HG03342 (cell line): ENCODE measurements at regions not wholly inside any gene's neighbourhood (a gene's known extent, or its start where the extent isn't known, plus 50 kb on each side); places are given as distances from the start of the nearest gene placed in this dataset.

Experiments used
- ATAC-seq: cut with Tn5 transposase; IDR thresholded peaks from one replicate; pipeline ENCODE4 v1.9.1; 2021; ENCODE audit warnings: mild to moderate bottlenecking, moderate library complexity; ENCODE audit not compliant: unreplicated experiment

- no peak for ATAC-seq
Observed at GRCh38 chr14:42335918-42336317, 729.2 kb downstream of the LRFN5 start.

DNA sequence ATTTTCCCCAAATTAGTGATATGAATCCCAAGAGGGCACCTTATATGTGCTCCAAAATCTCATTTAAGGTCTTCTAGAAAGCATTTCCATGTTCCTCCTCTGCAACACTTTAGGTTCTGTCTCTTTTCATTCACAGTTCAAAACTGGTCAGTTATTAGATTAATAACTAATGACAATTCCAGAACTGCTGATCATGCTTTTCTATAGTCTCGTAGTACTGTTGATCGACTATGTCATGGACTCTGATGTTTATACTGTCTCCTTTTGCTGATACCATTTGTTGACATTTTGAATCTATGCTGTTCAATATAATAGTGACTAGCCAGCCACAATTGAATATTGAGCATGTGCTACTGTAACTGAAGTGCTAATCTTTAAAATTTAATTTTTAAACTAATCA is 728.3 kb downstream of the LRFN5 start:
- no peak for ATAC-seq

- ATAC-seq = no peak
Observed at GRCh38 chr14:42323426-42323825, 716.8 kb downstream of the LRFN5 start.

DNA sequence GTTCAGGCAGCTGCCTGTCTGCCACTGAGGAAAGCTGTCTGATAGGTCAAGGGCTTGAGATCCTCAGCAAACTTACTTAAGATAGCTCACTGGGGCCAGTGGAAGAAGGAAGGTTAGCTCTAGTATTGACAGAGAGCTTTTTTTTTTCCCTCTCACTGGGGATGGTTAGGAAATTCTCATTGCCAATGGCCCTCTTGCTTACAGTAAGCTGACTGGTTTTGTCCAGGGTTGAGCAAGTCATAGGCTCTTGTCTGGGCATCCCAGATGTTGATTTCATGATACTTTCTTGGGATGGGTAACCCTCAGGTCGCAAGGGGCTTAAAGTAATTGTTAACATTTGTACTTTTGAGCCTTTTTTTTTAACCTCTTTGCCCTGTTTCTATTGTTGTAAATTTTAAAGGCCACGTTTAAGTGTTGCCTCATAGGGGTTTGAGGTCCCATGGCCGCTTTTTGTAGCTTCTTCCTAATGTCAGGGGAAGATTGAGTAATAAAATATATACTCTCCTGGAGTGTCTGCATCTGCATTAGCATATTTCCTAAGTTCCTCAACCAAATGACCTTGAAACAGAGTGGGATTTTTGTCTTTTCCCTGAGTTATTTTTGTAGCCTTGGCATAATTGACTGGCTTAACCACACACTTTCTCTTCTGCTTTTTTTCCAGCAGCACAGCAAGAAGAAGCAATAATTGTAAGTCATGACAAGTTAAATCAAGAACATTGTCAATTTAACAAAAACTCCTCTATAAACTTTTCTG is 716.0 kb downstream of the LRFN5 start:
- ATAC-seq = no peak

- ATAC-seq = no peak
Observed at GRCh38 chr14:42319996-42320395, 713.3 kb downstream of the LRFN5 start.

DNA sequence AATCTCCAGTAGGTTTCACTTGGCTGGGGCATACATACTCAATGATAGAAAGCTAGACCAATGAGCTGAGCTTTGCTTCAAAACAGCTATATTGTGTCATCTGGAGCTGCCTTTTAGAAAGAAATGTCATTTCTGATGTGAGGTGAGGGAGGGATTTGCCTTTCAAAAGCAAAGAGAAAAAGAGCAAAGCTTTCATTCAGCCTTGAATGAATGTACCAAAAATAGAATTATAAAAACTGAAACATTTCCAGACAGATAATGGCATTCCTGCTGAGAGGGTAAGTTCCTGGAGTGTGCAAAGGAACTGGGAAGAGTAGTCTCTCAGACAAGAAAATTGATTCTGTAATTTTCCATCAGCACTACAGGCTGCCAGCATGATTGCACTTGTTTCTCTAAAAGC is 710.0 kb downstream of the LRFN5 start:
- no peak for ATAC-seq

DNA sequence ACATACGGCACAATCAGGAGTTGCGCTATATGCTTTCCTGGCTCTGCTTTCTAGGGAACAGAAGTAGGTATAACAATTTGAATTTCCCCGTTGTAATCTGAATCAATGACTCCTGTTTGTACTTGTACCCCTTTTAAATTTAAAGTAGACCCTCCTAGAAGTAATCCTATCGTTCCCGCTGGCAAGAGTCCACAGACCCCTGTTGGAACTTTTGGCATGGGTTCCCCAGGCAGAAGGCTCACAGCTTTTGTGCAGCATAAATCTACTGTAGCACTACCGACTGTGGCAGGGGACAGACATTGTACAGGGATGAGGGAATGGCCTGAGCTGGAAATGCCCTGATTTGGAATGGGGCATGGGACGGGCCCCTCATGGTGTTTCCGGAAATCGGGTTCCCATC is 705.2 kb downstream of the LRFN5 start:
- ATAC-seq = no peak

GRCh38 chr14:42307239-42307825 is 700.7 kb downstream of the LRFN5 start:
- no peak for ATAC-seq

GRCh38 chr14:42299692-42300091 is 693.0 kb downstream of the LRFN5 start:
- ATAC-seq = no peak

DNA sequence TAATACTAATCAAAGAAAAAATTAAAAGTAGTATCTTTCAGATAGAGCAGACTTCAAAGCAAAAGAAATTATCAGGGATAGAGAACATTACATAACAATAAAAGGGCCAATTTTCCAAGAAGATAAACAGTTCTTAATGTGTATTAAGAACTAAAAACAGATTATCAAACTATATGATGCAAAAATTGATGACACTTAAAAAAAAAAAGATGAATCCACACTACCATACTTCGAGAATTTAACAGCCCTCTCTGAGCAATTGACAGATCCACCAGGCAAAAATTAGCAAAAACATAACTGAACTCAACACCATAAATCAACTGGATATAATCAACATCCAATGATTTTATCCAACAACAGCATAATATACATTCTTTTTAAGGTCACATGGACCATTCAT is 686.5 kb downstream of the LRFN5 start:
- ATAC-seq = no peak

DNA sequence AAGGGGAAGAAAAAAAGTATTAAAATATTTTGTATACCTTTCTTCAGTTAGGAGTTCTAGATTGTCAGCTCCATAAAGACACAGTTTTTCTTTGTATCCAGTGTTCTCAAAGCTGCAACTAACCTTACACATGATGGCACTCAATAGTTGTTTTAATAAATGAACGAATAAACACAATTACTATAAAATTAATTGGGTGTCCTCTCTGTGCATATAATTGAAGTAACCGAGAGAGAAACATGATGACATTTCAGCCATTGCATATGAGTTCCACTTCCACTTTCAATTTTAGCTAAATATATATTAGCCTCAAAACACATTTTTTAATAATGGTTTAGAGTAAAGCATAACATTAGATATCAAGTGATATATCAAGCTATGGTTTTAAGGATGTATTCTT is 671.2 kb downstream of the LRFN5 start:
- ATAC-seq = no peak

DNA sequence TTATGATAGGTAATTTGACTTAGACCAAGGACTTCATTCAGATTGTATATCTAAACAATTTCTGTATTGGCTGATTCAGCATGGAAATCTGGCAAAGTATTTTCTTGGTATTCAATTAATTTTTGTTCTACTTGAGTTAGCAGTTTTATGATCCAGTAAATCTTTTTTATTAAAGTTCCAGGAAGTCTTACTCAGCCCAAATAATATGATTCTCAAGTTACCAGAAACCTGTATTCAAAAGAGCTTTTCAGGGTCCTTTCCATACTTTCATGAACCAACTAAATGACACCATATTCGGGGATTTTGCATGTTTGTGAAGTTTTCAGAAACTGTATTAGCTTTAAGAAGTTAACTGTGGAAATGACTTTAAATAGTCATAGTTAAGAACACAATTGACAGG is 662.6 kb downstream of the LRFN5 start:
- ATAC-seq = no peak

GRCh38 chr14:42248131-42248530 is 641.5 kb downstream of the LRFN5 start:
- ATAC-seq = no peak

DNA sequence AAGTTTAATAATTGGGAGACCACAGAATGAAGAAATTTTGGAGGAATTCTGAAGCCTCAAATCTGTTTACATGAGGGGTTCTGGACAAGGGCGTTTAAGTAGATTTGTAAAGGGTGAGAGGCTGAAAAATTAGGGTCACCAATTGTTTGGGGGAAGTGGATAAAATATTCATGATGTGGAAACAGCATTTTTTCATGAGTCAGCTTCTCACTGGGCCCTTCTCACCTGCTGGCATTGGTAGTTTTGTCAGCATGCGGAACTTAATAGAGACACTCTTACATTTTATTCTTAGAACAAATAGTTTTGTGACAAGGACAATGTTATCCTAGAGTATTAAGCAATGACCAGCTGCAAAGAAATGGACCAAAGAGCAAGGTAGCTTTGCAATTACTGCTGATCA is 634.4 kb downstream of the LRFN5 start:
- no peak for ATAC-seq

- ATAC-seq = no peak
Observed at GRCh38 chr14:42229976-42230375, 623.3 kb downstream of the LRFN5 start.

DNA sequence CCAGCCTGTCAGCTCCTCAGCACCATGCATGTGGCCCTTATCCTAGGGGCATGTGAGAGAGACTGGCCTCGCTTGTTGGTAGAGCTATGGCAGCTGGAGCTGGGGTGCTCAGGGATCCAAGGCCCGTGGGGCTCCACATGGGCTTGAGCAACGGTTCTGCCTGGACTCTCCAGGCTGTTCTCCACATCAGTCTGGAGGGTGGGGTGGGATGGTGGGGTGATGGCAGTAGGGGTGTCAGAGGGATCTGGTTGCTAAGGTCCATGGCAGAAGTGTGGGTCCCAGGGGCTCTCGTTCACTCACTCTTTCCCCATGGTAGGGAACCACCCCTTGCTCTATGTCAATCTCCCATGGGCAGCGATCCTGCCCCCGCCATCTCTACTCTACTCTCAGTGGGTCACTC is 622.6 kb downstream of the LRFN5 start:
- no peak for ATAC-seq

DNA sequence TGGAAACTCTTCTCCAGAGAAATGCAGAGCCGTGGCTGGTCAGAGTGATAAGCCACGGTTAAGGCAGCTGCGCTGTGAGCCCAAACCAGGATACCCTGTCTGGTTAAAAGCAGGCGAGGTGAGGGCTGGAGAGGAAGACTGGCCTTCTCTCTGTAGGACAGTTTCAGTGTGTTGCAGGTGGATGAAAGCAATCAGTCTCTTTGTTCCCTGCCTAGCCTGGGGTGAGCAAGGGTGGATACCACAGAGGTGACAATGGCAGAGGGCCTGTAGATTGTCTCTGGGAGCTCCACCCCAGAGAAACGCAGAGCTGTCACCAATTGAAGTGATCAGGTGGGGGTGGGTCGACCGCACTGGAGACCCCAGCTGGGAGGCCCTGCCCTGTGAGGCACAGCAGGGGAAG is 621.9 kb downstream of the LRFN5 start:
- ATAC-seq = no peak

DNA sequence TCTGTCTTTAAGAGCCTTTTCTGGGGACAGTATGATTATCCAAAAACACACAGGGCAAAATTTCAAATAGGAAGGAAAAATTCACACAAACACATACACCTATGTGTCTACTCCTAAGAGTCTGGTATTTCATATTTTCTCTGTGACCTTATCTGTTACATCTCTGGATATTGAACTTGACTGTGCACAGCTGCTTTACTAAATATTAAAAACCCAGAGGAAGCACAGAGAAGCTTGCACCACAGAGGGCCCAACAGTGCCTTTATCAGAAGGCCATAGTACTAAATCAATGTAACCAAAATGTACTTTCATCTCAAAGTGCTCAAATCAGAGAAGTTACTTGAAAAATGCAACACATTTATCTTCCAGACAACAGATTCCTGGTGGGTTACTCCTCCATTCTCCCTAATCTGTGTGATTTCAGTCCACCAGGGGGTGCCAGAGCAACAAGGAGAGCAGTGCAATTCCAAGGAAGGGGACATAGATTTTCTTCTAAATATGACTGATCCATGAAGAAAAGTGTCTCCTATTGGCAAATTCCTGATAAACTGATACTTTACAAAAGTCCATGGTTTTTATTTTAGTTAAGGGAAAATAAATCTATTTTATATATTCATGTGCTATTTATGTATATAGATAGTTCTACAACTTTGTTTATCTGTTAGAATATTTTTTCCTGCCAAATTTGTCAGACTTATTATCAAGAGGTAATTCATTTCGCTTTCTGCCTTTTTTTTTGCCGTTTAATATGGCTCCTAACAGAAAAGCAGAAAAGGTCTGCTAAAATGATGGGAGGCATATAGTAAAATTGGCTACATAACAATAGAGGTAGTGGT is 617.6 kb downstream of the LRFN5 start:
- ATAC-seq = no peak

DNA sequence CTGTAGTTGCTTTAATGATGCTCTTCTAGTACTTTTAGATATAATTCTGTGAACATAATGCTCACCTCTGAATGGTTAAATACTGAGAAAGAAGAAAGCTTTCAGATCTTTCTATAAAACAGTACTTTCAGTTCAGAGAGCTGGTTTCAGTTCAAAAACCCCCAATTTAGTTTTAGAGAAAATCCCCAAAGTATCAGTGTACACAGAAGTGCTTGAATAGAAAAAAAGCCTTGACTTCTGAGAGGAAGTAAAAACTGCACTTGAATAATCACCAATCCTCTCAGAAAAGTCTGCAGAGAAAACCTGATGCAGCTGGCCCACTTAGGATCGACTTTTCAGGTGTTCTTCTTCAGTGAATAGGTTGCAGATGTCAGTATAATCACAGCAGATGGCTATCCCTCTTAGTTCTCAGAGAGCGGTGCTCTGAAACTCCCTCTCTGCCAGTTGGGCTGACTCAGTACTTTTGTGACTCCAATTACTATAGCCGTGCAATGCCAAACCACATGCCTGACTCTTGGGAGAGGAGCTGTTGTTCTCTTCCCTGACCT is 616.3 kb downstream of the LRFN5 start:
- peak; percentile 88 for ATAC-seq

- ATAC-seq = no peak
Observed at GRCh38 chr14:42214981-42215491, 608.4 kb downstream of the LRFN5 start.

- no peak for ATAC-seq
Observed at GRCh38 chr14:42200957-42201356, 594.3 kb downstream of the LRFN5 start.
